Glutamatergic neuron (in vitro differentiated cells): ENCODE measurements at regions not wholly inside any gene's neighbourhood (a gene's known extent, or its start where the extent isn't known, plus 50 kb on each side); places are given as distances from the start of the nearest gene placed in this dataset.
A peak's percentile ranks its signal among the peaks of the same experiment; 100 is the strongest.

Source experiments
- DNase-seq: peaks from one replicate; pipeline ENCODE4 v3.0.0; 2022
- H3K27ac Mint-ChIP-seq: one replicate; pipeline ENCODE4 v1.8.0; 2020; ENCODE audit warnings: mild to moderate bottlenecking, mixed read lengths, inconsistent platforms; ENCODE audit not compliant: unreplicated experiment
- H3K27me3 Mint-ChIP-seq: one replicate; pipeline ENCODE4 v1.8.0; 2020; ENCODE audit warnings: mild to moderate bottlenecking, moderate library complexity, mixed read lengths, inconsistent platforms; ENCODE audit not compliant: unreplicated experiment
- H3K36me3 Mint-ChIP-seq: one replicate; pipeline ENCODE4 v1.8.0; 2020; ENCODE audit warnings: mild to moderate bottlenecking, mixed read lengths, inconsistent platforms; ENCODE audit not compliant: unreplicated experiment
- H3K4me1 Mint-ChIP-seq: one replicate; pipeline ENCODE4 v1.8.0; 2020; ENCODE audit warnings: mild to moderate bottlenecking, low read depth, mixed read lengths, inconsistent platforms; ENCODE audit not compliant: unreplicated experiment
- H3K4me3 Mint-ChIP-seq: one replicate; pipeline ENCODE4 v1.8.0; 2020; ENCODE audit warnings: mild to moderate bottlenecking, mixed read lengths, inconsistent platforms; ENCODE audit not compliant: unreplicated experiment
- H3K9me3 Mint-ChIP-seq: one replicate; pipeline ENCODE4 v1.8.0; 2020; ENCODE audit warnings: mild to moderate bottlenecking, moderate library complexity, mixed read lengths, inconsistent platforms; ENCODE audit not compliant: unreplicated experiment
- TF ChIP-seq, protein P1 (sequence below): fragments of 200-600 bp; sonication (generic); IDR thresholded peaks from one replicate; pipeline ENCODE4 v1.5.0; 2021; ENCODE audit not compliant: partially characterized antibody, unreplicated experiment

DNA sequence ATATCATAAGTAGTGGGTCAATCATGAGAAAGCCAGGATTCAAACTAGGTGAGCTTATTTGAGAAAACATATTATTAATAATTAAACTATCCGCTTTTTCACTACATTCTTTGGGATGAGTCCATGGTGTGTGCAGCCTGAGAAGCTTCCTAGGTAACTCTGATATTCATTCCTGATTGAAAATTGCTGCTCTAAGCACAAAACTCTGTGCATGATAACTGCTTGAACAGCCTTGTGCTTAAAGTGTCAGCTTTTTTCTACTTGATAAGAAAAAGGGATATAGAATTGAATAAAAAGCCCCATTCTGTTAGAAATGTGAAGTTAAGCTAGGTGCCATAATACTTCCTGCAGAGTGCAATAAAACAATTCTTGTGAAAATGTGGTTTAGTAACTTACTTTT lies 343.5 kb upstream of the LUZP2 start:
- TF ChIP-seq, protein P1, sequence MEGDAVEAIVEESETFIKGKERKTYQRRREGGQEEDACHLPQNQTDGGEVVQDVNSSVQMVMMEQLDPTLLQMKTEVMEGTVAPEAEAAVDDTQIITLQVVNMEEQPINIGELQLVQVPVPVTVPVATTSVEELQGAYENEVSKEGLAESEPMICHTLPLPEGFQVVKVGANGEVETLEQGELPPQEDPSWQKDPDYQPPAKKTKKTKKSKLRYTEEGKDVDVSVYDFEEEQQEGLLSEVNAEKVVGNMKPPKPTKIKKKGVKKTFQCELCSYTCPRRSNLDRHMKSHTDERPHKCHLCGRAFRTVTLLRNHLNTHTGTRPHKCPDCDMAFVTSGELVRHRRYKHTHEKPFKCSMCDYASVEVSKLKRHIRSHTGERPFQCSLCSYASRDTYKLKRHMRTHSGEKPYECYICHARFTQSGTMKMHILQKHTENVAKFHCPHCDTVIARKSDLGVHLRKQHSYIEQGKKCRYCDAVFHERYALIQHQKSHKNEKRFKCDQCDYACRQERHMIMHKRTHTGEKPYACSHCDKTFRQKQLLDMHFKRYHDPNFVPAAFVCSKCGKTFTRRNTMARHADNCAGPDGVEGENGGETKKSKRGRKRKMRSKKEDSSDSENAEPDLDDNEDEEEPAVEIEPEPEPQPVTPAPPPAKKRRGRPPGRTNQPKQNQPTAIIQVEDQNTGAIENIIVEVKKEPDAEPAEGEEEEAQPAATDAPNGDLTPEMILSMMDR: no peak
- peaks cover 26% of the 10 kb centered on the region for H3K4me1 Mint-ChIP-seq
- H3K9me3 Mint-ChIP-seq: peaks cover 2% of the 10 kb centered on the region
- H3K27ac Mint-ChIP-seq: no peak overlapping the region
- H3K36me3 Mint-ChIP-seq: no peaks in the 10 kb centered on the region
- no peak for DNase-seq
- peaks cover 5% of the 10 kb centered on the region for H3K27me3 Mint-ChIP-seq
- H3K4me3 Mint-ChIP-seq: no peak overlapping the region

DNA sequence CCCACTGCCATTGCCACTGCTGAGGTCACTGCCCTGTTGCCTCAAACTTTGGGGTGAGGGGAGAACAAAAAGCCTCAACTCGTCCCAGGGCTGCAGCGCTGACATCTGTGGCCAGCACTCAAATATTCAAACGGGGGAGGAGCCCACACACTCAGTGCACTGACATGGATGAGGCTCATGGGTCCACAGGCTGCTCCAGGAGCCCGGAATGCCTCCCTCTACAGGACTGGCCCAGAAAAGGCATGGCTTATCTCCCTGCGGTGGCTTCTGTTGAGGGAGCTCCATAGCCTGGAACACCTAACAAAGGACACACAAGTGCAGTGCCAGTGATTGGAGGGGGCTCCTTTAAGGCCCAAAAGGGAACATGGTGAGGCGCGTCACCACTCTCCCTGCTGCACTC lies 341.1 kb upstream of the LUZP2 start:
- H3K9me3 Mint-ChIP-seq: peaks cover 2% of the 10 kb centered on the region
- H3K4me3 Mint-ChIP-seq: no peak overlapping the region

DNA sequence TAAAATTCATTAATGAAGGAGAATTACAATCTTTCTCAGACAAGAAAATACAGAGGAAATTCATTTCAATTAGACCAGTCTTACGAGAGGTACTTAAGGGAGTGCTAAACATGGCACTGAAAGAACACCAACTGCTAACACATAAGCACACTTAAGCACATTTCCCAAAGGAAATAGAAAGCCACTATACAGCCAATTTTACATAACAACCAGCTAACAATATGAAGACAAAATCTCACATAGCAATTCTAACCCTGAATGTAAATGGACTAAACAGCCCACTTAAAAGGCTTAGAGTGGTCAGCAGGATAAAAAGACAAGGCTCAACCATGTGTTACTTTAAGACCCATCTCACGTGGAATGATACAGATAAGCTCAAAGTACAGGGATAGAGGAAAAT lies 339.5 kb upstream of the LUZP2 start:
- no peaks in the 10 kb centered on the region for H3K36me3 Mint-ChIP-seq
- H3K9me3 Mint-ChIP-seq: peaks cover 2% of the 10 kb centered on the region
- H3K27ac Mint-ChIP-seq: peak overlapping the region; percentile 88
- peaks cover 5% of the 10 kb centered on the region for H3K27me3 Mint-ChIP-seq
- no peak for DNase-seq
- TF ChIP-seq, protein P1: no peak
- peak overlapping the region; percentile 16 for H3K4me3 Mint-ChIP-seq
- peaks cover 33% of the 10 kb centered on the region for H3K4me1 Mint-ChIP-seq

More for the DNA sequence above, 341.1 kb upstream of the LUZP2 start:
- TF ChIP-seq, protein P1: no peak
- no peak overlapping the region for H3K27ac Mint-ChIP-seq
- DNase-seq: no peak
- H3K4me1 Mint-ChIP-seq: peaks cover 33% of the 10 kb centered on the region
- peaks cover 5% of the 10 kb centered on the region for H3K27me3 Mint-ChIP-seq
- H3K36me3 Mint-ChIP-seq: no peaks in the 10 kb centered on the region

DNA sequence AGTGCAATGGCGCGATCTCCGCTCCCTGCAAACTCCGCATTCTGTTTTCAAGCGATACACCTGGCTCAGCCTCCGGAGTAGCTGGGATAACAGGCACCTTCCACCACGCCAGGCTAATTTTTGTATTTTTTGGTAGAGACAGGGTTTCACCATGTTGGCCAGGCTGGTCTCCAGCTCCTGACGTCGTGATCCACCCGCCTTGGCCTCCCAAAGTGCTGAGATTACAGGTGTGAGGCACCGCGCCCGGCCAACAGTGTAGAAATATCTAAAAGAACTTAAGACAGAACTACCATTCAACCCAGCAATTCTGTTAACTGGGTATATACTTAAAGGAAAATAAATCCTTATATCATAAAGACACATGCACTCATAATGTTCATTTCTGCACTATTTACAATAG lies 335.3 kb upstream of the LUZP2 start:
- TF ChIP-seq, protein P1: no peak
- Mint-ChIP-seq H3K36me3 (no peaks in the 10 kb centered on the region), H3K4me1 (peaks cover 19% of the 10 kb centered on the region), H3K9me3 (no peaks in the 10 kb centered on the region), H3K4me3 (no peak overlapping the region), H3K27ac (no peak overlapping the region), H3K27me3 (no peaks in the 10 kb centered on the region)
- DNase-seq: no peak

DNA sequence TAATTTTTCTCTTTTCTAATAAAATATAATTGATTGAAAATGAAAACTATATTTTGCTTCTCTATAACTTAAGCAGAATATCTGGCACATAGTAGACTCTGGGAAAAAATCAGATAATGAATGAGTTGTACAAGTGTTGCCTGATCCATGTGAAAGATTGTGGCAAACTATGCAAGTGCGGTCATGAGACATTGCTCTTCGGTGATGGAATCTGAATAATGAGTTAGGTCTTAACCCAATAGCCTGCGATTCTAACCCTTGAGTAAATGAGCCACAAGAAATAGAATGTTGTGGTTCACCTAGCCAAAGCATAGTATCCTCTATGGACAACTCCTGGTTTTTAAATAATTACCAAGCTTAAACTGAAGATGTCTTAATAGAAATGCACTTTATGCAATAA lies 333.7 kb upstream of the LUZP2 start:
- H3K36me3 Mint-ChIP-seq: no peaks in the 10 kb centered on the region
- peaks cover 7% of the 10 kb centered on the region for H3K4me1 Mint-ChIP-seq
- no peaks in the 10 kb centered on the region for H3K9me3 Mint-ChIP-seq
- no peak overlapping the region for H3K4me3 Mint-ChIP-seq
- H3K27ac Mint-ChIP-seq: no peak overlapping the region
- no peaks in the 10 kb centered on the region for H3K27me3 Mint-ChIP-seq
- TF ChIP-seq, protein P1: no peak
- no peak for DNase-seq
